ENCODE measurements at regions not wholly inside any gene's neighbourhood (a gene's known extent, or its start where the extent isn't known, plus 50 kb on each side); places are given as distances from the start of the nearest gene placed in this dataset.

- DNase-seq (no peak), ATAC-seq (ENCODE audit: poor library complexity) (no peak)
- no peaks in the 10 kb centered on the region for H3K27me3 ChIP-seq (ENCODE audit: control insufficient read depth in 1 of 2, insufficient read depth in 2 of 2, low read length in 2 of 2)
- Mint-ChIP-seq H3K36me3 (ENCODE audit: low read depth) (no peaks in the 10 kb centered on the region), H3K4me3 (no peak overlapping the region), H3K9me3 (peaks cover 2% of the 10 kb centered on the region), H3K27me3 (peaks cover 5% of the 10 kb centered on the region), H3K27ac (no peak overlapping the region), H3K4me1 (ENCODE audit: low read depth) (no peaks in the 10 kb centered on the region)
- no peak overlapping the region for H3K4me3 ChIP-seq (ENCODE audit: low read length)
- ChIA-PET CTCF (no interaction called here), POLR2A (no interaction called here)
- no peaks in the 10 kb centered on the region for H3K36me3 ChIP-seq (ENCODE audit: insufficient read depth, low read length)
- intact Hi-C loops (cut with DNase I, micrococcal nuclease) = no loop called here
- no peak for TF ChIP-seq CTCF (IDR thresholded peaks at IDR 0.05)
- no peak overlapping the region for H3K27ac ChIP-seq (ENCODE audit: low read depth in 1 of 2, low read length in 2 of 2)
- H3K9me3 ChIP-seq (ENCODE audit: control insufficient read depth in 1 of 2, insufficient read depth in 1 of 2, low read length in 2 of 2) = peaks cover 0 to 6% of the 10 kb centered on the region in 2 experiments
- H3K4me1 ChIP-seq (ENCODE audit: insufficient read depth, low read length) = no peaks in the 10 kb centered on the region
These were observed 396.9 kb downstream of the LRIG3 start for GRCh38 chr12:58523360-58523759.

GRCh38 chr12:58528271-58528670, 392.0 kb downstream of the LRIG3 start:
- no peak for TF ChIP-seq CTCF (IDR thresholded peaks at IDR 0.05)
- ChIA-PET POLR2A (no interaction called here), CTCF (interaction anchor here (0.8 kb wide), 1 partner anchor 9 kb away, joined by 3 read pairs; no protein-coding TSS in a partner anchor)
- Histone ChIP-seq H3K4me3 (ENCODE audit: low read length) (no peak overlapping the region), H3K27me3 (ENCODE audit: control insufficient read depth in 1 of 2, insufficient read depth in 2 of 2, low read length in 2 of 2) (no peaks in the 10 kb centered on the region), H3K36me3 (ENCODE audit: insufficient read depth, low read length) (no peaks in the 10 kb centered on the region), H3K27ac (ENCODE audit: low read depth in 1 of 2, low read length in 2 of 2) (no peak overlapping the region), H3K9me3 (ENCODE audit: control insufficient read depth in 1 of 2, insufficient read depth in 1 of 2, low read length in 2 of 2) (no peaks in the 10 kb centered on the region), H3K4me1 (ENCODE audit: insufficient read depth, low read length) (no peaks in the 10 kb centered on the region)
- Mint-ChIP-seq H3K4me3 (no peak overlapping the region), H3K27ac (no peak overlapping the region), H3K36me3 (ENCODE audit: low read depth) (no peaks in the 10 kb centered on the region), H3K4me1 (ENCODE audit: low read depth) (no peaks in the 10 kb centered on the region), H3K27me3 (peaks cover 5% of the 10 kb centered on the region), H3K9me3 (no peaks in the 10 kb centered on the region)
- intact Hi-C loops (cut with DNase I, micrococcal nuclease) = no loop called here
- DNase-seq = no peak
- ATAC-seq (ENCODE audit: poor library complexity) = no peak

GRCh38 chr12:58529114-58529665, 391.1 kb downstream of the LRIG3 start:
- no peaks in the 10 kb centered on the region for H3K4me1 Mint-ChIP-seq (ENCODE audit: low read depth)
- no peak for DNase-seq
- no peaks in the 10 kb centered on the region for H3K9me3 Mint-ChIP-seq
- POLR2A ChIA-PET = no interaction called here
- no peaks in the 10 kb centered on the region for H3K36me3 Mint-ChIP-seq (ENCODE audit: low read depth)
- no peak overlapping the region for H3K4me3 Mint-ChIP-seq
- Histone ChIP-seq H3K36me3 (ENCODE audit: insufficient read depth, low read length) (no peaks in the 10 kb centered on the region), H3K4me3 (ENCODE audit: low read length) (no peak overlapping the region), H3K9me3 (ENCODE audit: control insufficient read depth in 1 of 2, insufficient read depth in 1 of 2, low read length in 2 of 2) (no peaks in the 10 kb centered on the region), H3K27me3 (ENCODE audit: control insufficient read depth in 1 of 2, insufficient read depth in 2 of 2, low read length in 2 of 2) (no peaks in the 10 kb centered on the region), H3K4me1 (ENCODE audit: insufficient read depth, low read length) (no peaks in the 10 kb centered on the region), H3K27ac (ENCODE audit: low read depth in 1 of 2, low read length in 2 of 2) (no peak overlapping the region)
- no peak for ATAC-seq (ENCODE audit: poor library complexity)
- CTCF ChIA-PET = no interaction called here
- TF ChIP-seq CTCF (IDR thresholded peaks at IDR 0.05) = no peak
- intact Hi-C loops (cut with DNase I, micrococcal nuclease) = no loop called here
- H3K27ac Mint-ChIP-seq = no peak overlapping the region
- peaks cover 4% of the 10 kb centered on the region for H3K27me3 Mint-ChIP-seq
